GM21367 (cell line): ENCODE measurements at regions not wholly inside any gene's neighbourhood (a gene's known extent, or its start where the extent isn't known, plus 50 kb on each side); places are given as distances from the start of the nearest gene placed in this dataset.

Experiments
- ATAC-seq: cut with Tn5 transposase; IDR thresholded peaks from one replicate; pipeline ENCODE4 v1.9.1; 2021; ENCODE audit not compliant: unreplicated experiment

DNA sequence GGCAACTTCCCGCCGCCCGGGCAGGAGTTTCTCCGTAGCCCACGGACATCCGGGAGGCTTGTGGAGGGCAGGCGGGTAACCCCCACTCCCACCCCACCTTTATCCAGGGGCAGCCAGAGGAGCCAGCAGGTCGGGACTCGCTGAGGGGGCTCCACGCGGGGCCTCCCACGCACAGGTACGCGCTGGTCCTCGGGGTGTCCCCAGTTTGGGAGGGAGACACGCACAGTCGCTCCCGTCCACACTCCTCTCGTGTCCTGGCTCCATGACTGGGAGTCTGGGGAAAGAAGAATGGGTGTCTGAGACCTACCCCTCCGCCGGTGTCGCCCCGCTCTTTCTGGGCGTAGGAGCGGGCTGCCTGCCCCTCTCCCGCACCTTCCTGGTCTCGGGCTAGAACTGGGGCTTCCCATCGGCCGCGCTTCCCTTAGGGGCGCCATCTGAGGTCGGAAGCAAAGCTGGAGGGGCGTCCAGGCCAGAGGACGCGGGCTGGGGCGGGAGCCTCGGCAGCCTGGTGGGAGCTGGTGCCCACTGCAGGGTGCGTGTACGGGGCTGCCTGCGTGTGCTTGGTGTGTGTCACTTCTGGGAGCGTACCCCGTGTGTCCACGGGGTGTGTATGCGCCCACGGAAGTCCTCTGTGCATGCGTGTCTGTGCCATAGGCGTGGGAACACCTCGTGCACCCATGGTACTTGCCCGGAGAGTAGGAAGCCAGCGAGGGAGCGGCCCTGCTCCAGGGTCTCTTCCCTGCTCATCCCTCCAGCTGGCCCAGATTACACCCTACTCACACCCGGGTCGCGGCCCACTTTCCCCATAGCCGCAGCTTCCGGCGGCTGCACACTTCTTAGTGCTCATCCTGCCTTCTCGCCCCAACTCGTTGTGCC, 73.0 kb upstream of the LEP start:
- ATAC-seq: no peak

DNA sequence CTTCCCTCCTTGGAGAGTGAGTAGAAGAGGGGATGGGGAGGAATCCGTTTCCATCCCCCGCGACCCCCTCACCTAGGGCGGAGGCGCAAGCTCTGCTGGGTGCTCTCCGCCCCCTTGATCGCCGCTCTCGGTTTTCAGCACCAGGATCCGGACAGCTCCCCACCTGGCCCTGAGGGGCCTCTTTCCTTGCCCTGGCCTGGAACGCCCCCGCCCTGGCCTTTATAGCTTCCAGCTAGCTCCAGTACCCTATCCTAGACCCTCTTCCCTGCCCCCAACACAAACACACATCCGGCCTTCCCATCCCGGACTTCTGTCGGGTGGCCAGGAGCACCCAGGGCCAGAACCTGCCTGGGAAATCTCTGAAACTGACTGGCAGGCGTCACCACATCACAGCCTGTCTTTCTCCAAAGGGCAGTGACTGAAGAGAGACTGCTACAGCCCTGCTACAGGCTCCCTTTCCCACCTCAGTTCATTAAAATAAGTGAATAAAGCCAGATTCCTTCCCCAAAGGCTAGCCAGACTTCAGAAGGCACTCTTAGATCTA, 72.3 kb upstream of the LEP start:
- no peak for ATAC-seq

DNA sequence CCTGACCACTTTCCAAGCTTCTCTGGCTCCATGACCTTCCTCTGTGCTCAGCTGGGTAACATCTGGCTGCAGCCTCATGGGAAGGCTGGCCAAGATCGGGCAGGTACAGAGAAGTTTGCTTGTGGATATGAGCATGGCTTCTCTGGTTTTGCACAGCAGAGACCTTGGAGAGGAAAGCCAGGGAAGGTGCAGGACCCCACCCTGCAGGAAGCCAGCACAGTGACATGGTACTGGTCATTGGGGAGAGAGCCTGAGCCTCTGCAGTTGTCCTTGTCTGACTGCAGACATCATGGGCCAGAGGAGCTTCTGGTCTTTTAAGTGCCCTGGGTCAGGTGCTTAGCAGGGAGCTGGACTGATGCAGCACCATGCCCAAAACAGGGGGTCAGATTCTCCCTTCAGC, 70.6 kb upstream of the LEP start:
- ATAC-seq: no peak

DNA sequence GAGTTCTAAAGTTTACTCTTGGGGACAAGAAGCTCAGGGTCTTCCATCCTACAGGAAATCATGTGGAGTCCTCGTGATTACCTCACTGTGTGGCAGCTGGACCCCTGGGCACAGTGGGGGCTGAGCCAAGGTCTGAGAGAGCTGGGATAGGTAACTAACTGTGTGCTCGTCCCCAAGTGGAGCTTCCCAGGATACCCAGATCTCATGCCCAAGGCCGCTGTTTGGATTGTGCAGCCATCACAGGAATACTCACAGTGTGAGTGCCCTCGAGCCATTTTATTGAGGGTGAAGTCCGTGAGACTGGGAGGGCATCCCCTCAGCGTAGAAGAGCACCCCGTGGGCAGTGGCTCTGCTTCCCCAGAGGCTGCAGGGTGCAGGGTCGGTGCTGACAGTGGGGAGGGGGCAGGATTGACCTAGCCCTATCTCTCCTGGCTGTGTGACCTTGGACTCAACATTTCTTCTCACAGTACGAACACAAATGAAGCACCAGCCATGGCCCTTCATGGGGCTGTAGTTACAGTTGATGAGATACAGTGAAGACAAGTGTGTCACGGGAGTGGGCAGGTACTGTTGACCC, 69.6 kb upstream of the LEP start:
- no peak for ATAC-seq

DNA sequence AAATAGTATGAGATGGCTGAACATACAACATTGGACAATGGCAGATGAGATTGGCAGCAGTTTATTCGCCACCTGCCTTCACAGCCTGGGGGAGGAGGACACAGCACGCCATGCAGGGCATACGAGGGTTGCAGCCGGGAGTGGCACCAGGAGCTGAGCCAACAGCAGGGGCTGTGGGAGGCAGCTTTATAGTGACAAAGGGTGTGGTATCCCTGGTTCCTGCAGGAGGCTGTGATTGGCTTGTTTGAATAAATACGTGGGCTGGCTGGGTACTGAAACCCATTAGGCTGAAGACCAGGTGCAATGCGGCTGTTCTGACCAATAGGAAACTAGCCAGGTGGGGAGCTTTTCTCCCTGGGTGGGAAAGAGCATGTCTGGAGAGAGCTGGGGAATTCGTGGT, 68.9 kb upstream of the LEP start:
- ATAC-seq: no peak

DNA sequence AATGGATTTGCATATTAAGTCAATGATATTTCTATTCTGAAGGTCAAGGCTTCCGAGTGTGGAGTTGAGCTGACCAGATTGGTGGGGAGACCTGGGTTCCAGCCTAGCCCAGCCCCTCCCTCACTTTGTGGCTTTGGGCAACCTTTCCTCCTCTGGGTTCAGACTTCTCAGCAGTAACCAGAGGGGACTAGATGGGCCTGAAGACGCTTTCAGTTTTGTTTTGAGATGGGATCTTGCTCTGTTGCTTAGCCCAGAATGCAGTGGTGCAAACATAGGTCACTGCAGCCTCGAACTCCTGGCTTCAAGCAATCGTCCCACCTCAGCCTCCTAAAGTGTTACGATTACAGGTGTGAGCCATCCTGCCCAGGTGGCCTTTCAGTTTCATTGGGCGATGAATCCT, 68.1 kb upstream of the LEP start:
- no peak for ATAC-seq

DNA sequence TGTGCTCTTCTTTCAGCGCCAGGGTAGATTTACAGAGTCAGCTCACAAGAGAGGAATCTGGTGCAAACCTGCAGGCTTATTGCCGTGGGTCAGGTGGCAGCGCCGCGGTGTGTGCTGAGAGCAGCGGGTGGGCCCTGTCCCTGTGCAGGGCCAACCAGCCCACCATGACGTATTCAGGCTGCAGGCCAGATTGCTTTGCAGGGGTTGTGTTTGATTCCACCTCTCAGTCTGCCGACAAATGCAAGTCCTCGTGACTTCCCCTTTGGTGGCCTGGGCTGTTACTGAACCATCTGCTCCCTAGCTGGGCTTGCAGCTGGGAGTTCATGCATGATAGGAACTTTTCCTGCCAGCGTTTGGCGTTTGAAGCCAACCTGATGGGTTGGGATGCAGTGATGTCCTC, 66.7 kb upstream of the LEP start:
- no peak for ATAC-seq

DNA sequence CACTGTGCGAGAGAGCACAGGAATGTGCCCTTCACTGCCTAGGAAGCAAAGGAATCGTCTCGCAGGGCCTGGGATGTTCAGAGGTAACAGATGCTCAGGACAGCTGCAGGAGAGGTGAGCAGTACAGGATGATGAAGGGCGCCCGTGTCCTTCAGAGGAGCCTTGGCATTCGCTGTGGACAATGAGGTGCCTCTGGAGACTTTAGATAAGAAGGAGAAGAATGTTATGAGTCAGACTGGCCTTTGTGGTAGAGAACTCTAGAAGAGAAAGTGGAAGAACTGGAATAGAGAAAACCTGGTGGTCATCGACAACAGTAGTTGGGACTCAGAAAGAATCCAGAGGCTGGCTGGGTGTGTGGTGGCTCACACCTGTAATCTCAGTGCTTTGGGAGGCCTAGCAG, 64.4 kb upstream of the LEP start:
- no peak for ATAC-seq

DNA sequence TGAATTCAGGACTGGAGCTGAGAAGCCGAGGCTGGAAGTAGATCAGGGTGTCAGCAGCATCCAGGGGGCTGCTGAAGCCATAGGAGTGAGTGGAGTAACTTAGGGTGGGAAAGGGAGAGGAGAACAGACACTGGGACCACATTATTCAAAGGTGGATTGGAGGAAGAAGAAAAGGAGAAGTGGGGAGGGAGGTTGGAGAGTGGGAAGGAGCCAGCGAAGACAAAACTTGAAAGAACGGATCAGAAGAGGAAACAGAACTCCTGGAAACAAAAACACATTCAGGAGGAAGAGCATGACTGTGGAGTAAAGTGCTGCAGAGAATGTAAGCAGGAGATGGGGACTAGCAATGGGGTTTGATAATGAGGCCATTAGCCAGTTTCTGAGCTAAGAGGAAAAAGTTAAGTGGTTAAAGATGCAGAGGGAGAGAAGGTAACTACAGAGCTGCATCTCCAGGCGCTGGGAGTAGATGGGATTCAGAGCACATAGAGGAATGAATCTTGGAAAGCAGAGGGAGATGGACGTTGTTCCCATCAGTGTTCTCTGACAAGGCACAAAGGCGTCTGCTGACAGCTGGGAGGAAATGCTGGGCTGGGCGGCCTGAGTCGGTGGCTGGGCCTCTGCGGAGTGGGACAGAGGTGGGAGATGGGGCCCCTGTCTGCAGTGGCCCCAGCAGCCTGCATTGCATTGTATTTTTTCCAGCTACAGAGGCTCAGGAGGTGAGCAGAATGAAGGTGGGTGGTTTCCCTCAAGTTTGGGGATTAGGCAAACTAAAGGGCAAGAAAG, 63.1 kb upstream of the LEP start:
- ATAC-seq: no peak

DNA sequence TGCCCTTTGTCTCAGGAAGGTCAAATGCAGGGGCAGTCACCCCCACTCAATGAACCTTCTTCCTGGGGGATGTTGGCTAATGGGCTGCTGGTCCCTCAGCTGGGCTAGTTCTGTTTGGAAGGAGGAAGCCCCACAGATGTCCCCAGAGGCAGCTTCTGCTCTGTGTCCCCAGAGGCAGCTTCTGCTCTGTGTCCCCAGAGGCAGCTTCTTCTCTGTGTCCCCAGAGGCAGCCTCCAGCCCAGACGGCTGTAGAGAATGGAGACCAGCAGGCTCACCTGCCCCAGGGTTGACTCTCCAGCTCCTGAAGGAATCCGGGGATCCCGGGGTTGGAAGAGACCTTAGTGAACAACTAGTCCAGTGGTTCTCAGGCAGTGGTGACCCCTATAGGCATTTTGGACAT, 62.5 kb upstream of the LEP start:
- ATAC-seq: peak; percentile 47

DNA sequence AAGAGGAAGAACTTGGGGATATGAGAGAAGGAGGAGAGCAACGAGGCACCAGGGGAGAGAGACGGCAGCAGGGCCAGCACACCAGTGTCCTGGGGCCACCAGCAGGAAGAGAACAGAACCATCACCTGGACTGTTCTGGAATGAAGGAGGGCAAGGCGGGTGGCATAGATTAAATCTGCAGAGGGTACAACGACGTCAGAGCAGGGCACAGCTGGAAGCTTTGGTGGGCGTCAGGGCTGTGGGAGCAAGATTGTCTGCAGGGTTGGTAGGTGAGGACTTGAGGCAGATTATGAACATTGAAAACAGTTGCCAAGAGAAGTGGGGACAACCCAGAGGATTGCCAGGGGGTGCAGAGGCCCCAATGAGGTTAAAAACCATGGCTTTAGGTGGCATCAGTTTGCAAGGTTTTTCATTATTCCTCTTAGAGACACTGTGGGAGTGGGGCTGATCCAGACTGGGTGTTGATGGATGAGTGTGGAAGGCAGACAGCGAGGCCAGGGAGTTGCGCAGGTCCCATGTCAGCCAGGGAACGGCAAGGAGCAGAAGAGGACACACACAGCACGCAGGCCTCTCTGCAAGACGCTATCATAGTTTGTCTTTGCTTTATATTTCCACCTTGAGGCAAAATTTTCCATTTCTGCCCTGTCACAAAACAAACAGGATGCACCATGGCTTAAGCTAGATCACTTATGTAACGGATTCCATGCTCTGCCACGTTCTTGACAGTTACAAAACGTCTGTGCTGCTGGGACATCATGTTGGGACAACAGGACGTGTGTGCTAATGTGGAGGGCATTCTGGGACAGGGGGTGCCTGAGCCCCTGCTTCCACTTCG, 52.5 kb upstream of the LEP start:
- ATAC-seq: no peak

DNA sequence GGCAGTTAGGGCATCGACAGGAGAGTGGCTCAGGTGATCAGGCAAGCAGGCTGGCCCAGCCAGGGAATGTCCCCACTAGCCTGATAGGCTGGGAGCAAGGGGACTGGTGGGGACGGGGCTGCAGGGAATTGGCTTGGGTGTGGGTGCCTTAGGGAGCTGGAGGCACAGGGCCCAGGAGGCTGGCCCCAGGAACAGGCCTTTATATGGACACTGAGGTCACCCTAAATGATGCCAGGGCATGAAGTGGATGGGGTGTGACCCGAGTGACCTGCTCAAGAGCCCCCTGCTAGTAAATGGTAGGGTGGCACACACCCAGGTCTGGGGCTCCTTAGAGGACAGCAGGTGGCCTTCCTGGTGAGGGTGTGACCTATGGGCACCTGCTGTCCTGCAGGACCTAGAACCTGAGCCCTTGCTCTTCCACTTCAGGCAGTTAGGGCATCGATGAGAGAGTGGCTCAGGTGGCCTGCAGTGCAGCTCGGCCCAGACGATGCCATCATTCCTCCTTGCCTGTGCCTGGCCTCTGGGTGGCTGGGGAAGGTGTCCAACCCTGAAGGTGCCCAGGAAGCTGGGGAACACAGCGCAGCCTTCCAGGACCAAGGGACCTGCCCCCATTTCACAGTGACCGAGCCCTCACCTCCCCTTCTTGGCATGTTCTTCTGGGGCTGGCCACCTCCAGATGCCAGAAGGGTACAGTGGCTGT, 51.7 kb upstream of the LEP start:
- ATAC-seq: no peak

DNA sequence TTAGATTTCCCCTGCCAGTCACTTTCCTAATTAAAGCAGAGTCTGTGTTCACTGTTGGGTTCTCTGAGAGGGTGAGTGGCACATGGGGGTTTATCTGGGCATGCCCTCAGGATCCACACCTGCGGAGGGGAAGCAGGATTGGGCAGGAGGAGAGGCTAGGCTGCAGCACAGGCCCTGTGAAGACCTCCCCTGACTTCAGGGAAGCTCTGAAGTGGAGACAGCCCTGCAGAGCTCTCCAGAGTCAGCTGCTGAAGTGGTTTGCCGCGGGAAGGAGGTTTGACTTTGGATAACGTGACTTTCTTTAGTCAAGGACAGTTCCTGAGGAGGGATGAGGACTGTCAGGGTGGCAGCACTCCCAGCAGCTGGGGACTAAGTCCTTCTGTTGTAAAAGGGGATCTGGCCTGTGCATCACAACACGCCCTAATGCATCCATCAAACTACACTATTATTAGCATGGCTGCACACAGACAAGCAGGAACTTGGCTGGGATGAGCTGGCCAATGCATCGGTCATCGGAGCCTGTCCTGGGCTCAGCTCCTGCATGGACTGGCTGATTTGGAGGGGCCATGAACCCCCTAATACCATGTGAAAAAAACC, 50.9 kb upstream of the LEP start:
- ATAC-seq: no peak

DNA sequence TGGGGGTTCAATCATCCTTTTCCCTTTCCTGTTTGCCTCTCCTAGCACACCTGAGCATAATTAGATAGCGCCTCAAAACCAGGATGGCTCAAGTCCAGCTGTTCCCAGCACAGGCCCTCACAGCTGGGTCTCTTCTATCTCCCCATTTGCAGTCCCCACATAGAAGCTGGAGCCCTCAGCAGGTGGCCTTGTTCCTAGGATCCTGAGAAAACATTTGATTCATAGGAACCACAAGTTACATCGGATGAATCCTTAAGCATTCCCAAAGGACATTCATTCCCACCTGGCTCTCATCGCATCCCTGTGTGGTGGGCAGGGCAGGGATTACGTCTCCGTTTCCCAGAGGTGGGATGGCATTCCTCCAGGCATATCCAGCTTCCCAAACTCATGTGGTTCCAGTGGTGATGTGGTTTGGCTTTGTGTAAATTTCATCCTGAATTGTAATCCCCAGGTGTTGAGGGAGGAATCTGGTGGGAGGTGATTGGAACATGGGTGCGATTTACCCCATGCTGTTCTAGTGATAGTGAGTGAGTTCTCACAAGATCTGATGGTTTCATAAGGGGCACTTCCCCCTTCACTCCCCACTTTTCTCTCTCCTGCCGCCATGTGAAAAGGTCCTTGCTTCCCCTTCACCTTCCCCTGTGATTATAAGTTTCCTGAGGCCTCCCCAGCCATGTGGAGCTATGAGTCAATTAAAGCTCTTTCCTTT, 49.8 kb upstream of the LEP start:
- no peak for ATAC-seq
